ENCODE measurements at regions not wholly inside any gene's neighbourhood (a gene's known extent, or its start where the extent isn't known, plus 50 kb on each side); places are given as distances from the start of the nearest gene placed in this dataset.

- BruUV-seq (replicated peaks) = no TSS peak
- no peak overlapping the region for H3K27ac ChIP-seq (ENCODE audit: control insufficient read depth, insufficient read depth)
- FAIRE-seq (no peak), ATAC-seq (no peak), DNase-seq (ENCODE audit: low read depth, low spot score) (no peak)
- no peaks in the 10 kb centered on the region for H3K4me1 ChIP-seq (ENCODE audit: control insufficient read depth, insufficient read depth, low read length)
- H3K4me2 ChIP-seq (ENCODE audit: control insufficient read depth, insufficient read depth) = 0 out of 2 replicates have a peak overlapping the region, but pooled peaks have one; percentile 38
- intact Hi-C loops (cut with micrococcal nuclease; ENCODE audit: unreplicated experiment) (no loop called here), in situ Hi-C loops (cut with MboI) (loop anchor here (5.0 kb wide), 1 partner anchor 160 kb away; no protein-coding TSS in a partner anchor)
- ChIA-PET CTCF (no interaction called here), RAD21 (ENCODE audit: unreplicated experiment) (no interaction called here), SMC1A (ENCODE audit: uncharacterized antibody, unreplicated experiment) (no interaction called here), POLR2A (no interaction called here)
- H3K4me3 ChIP-seq = peak overlapping the region; percentile 27; the same call in 1 of the 2 replicates
- H3K9ac ChIP-seq (ENCODE audit: control insufficient read depth, insufficient read depth, low read length) = no peak overlapping the region
- H3K36me3 ChIP-seq (ENCODE audit: control insufficient read depth in 2 of 2, insufficient read depth in 2 of 2, low read length in 1 of 2) = no peaks in the 10 kb centered on the region; a peak in 1 of 4 replicates
- H4K20me1 ChIP-seq (ENCODE audit: control insufficient read depth, insufficient read depth) = no peaks in the 10 kb centered on the region
- WGBS (ENCODE audit: insufficient coverage, insufficient replicate concordance, low lambda C conversion rate, missing lambda C conversion rate) = 35% methylated on average over 37 of the region's 42 CpGs
- peaks cover 2 to 10% of the 10 kb centered on the region in 2 experiments; a peak in 3 of 4 replicates for H3K27me3 ChIP-seq (replicated peaks in 1 of 2; ENCODE audit: control insufficient read depth in 2 of 2, insufficient read depth in 2 of 2, low read length in 1 of 2)
- no peaks in the 10 kb centered on the region for H3K79me2 ChIP-seq (ENCODE audit: control insufficient read depth, insufficient read depth, low read length)
- no peak overlapping the region for H2AFZ ChIP-seq (ENCODE audit: control insufficient read depth, low read depth, low read length)
- H3K9me3 ChIP-seq (replicated peaks; ENCODE audit: control insufficient read depth, insufficient read depth, low read length) = no peaks in the 10 kb centered on the region
- TF ChIP-seq ZBTB11 (CRISPR knock-in tag; IDR thresholded peaks at IDR 0.05) = no peak
- TF ChIP-seq, protein P1, sequence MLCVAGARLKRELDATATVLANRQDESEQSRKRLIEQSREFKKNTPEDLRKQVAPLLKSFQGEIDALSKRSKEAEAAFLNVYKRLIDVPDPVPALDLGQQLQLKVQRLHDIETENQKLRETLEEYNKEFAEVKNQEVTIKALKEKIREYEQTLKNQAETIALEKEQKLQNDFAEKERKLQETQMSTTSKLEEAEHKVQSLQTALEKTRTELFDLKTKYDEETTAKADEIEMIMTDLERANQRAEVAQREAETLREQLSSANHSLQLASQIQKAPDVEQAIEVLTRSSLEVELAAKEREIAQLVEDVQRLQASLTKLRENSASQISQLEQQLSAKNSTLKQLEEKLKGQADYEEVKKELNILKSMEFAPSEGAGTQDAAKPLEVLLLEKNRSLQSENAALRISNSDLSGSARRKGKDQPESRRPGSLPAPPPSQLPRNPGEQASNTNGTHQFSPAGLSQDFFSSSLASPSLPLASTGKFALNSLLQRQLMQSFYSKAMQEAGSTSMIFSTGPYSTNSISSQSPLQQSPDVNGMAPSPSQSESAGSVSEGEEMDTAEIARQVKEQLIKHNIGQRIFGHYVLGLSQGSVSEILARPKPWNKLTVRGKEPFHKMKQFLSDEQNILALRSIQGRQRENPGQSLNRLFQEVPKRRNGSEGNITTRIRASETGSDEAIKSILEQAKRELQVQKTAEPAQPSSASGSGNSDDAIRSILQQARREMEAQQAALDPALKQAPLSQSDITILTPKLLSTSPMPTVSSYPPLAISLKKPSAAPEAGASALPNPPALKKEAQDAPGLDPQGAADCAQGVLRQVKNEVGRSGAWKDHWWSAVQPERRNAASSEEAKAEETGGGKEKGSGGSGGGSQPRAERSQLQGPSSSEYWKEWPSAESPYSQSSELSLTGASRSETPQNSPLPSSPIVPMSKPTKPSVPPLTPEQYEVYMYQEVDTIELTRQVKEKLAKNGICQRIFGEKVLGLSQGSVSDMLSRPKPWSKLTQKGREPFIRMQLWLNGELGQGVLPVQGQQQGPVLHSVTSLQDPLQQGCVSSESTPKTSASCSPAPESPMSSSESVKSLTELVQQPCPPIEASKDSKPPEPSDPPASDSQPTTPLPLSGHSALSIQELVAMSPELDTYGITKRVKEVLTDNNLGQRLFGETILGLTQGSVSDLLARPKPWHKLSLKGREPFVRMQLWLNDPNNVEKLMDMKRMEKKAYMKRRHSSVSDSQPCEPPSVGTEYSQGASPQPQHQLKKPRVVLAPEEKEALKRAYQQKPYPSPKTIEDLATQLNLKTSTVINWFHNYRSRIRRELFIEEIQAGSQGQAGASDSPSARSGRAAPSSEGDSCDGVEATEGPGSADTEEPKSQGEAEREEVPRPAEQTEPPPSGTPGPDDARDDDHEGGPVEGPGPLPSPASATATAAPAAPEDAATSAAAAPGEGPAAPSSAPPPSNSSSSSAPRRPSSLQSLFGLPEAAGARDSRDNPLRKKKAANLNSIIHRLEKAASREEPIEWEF (IDR thresholded peaks at IDR 0.05; ENCODE audit: insufficient replicate concordance, low read depth, low read length) = no peak
- no peak for TF ChIP-seq SKIL (IDR thresholded peaks at IDR 0.05; ENCODE audit: low read depth, poor library complexity, severe bottlenecking)
- TF ChIP-seq POU2F2 (IDR thresholded peaks at IDR 0.05; ENCODE audit: borderline replicate concordance, low read depth, low read length) = no peak
These were observed 53.8 kb upstream of the POLR1H start for GRCh38 chr6:30007132-30007764.

Data from GM12878 (cell line).